GM19438 (cell line): ENCODE measurements at regions not wholly inside any gene's neighbourhood (a gene's known extent, or its start where the extent isn't known, plus 50 kb on each side); places are given as distances from the start of the nearest gene placed in this dataset.
A peak's percentile ranks its signal among the peaks of the same experiment; 100 is the strongest.

Source experiments
- ATAC-seq: cut with Tn5 transposase; IDR thresholded peaks from one replicate; pipeline ENCODE4 v1.9.1; 2021; ENCODE audit warnings: low read depth; ENCODE audit not compliant: unreplicated experiment

- peak; percentile 69 for ATAC-seq
These were observed 1020.6 kb downstream of the XPNPEP1 start for GRCh38 chr10:108902619-108903285.

DNA sequence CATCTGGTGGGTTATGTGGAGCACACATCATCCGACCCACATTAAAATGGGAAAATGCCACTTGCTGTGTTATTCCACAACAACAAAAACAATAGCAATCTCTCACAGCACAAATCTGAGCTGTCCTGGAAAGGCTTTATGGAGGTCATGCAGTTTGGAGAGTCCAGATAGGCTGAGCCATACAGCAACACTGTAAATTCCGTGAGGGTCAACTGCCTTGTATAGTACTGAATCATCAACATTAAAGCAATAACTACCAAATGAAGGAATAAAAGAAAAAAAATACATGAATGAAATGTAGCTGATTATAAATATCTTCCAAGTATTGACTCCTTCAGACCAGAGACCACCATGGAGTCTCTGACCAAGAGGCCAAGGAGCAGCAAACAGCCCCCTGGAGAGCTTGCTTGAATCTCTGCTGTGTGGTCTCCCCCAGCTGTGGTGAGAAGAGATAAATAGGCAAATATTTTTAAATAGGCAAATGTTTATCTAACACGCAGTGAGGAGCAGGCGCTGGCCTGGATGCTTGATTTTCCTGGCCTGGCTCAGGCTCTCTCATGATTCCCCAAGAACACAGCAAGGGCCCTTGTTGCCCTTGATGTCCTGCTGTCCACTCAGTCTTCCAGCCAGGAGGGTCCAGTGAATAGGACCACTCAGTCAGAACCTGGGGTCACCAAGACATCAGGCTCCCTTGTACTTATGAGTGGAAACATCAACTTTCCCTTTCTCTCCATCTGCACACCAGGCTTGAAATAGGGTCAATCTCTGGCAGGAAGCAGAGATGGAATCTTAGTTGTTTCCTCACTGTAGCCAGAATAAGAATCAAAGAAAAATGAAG, 1021.3 kb downstream of the XPNPEP1 start:
- ATAC-seq = no peak

GRCh38 chr10:108899670-108900069, 1023.6 kb downstream of the XPNPEP1 start:
- ATAC-seq = no peak

DNA sequence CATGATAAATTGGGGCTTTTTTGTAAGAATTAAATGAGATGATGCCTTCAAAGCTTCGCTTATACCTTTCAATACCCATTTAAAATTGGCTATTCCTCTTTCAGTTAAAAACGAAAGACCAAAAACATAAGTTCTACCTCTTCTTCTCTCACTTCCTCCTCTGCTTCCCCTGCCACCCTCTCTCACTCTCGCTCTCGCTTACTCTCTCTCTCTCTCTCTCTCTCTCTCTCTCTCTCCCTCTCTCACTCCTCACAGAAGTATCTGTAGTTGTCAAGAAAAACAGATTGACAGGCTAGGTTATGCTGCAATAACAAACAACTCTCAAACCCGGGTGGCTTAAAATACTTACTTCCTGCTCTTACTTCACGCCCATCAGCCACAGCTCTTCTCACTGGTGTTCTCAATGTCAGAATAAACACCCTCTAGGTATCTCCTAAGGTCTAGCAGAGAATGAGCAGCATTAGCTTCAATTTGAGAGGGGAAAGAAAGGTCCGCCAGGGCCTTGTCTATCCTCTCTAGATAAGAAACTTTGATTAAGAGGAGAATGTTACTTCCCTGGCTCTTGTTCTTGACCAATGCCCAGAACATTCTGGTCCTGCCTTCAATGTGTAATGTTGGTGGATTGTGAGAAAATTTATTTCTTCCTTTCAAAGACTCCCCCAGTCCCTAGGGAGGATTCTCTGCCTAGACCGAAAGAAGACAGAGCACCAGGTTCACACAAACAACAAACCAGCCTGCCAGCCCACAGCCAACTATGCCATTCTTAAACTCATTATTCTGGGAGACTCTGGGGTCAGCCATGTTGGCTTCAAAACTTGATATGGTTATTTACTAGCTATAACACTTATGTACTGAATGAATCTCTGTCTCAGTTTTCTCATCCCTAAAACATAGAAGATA, 1028.7 kb downstream of the XPNPEP1 start:
- ATAC-seq = peak; percentile 90

- ATAC-seq = no peak
These were observed 1046.2 kb downstream of the XPNPEP1 start for GRCh38 chr10:108877095-108877561.

- ATAC-seq = no peak
These were observed 1050.5 kb downstream of the XPNPEP1 start for GRCh38 chr10:108872854-108873253.

- ATAC-seq = no peak
These were observed 1054.4 kb downstream of the XPNPEP1 start for GRCh38 chr10:108868881-108869280.

DNA sequence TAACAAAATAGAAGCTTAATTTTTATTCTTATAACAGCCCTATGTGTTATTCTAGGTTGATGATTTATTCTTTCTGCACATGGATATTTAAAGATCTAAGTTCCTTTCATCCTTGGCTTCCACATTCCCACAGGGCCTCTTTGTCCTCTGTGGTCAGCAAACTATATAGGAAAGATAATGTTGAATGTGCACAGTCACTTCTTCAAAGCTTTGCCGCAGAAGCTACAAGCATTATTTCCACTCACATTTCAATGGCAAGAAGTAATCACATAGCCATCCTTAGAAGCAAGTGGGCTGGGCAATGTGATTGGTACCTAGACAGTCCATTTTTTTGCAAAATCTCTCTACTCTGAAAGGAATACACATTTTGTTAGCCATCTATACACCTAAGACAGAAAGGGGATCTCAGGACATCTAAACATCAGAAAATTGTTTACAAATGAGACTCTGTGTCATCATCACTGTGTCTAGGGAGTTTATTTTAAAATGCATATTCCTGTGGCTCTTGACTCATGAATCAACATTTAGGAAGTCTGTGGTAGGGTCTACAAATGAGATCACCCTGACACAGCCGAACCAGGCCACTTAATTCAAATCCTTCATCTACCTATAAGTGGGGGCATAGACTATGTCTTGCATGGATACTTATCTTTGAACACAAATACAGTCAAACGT, 1060.5 kb downstream of the XPNPEP1 start:
- ATAC-seq = no peak

DNA sequence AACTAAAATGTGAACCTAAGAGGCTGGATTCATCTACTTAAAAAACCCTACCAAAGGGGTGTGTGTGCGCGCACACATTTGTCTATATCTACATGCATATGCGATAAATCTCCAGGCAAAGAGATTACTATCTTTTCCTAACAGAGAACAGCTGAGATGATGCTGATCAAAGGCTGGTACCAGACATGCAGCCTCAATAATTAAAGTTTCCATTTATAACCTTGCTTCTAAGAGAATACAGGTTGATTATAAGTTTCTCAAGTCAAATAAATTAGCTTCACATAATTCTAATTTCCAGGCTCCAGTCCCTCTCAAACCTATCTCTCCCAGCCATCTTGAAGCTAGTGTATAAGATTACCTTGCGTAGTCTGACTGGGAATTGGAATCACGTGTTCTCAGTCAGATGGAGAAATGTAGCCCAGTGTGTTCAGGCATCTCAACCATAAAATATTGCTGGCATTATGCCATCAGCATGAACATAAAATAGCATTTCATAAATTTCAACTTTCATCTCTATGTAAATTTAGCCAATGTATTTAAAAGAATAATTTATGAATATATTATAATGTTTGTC, 1062.0 kb downstream of the XPNPEP1 start:
- ATAC-seq = no peak

DNA sequence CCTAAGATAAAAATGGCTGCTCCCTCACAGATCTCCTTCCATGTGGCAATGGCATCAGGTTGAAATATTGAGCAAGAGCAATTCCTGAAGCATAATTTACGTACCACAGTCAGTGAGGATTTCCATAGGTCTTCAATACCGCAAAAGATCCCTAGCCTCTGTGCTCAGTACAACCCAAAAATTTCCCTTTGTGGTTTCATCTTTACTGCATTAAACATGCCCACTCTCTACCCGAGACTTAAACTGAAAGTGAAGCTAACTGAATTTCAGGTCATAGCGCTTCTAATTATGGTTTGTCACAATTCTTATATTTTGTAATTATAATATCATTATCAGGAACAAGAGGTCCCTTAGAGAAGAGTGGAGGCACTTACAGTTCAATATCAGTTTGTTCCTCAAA, 1071.1 kb downstream of the XPNPEP1 start:
- ATAC-seq = peak; percentile 55

DNA sequence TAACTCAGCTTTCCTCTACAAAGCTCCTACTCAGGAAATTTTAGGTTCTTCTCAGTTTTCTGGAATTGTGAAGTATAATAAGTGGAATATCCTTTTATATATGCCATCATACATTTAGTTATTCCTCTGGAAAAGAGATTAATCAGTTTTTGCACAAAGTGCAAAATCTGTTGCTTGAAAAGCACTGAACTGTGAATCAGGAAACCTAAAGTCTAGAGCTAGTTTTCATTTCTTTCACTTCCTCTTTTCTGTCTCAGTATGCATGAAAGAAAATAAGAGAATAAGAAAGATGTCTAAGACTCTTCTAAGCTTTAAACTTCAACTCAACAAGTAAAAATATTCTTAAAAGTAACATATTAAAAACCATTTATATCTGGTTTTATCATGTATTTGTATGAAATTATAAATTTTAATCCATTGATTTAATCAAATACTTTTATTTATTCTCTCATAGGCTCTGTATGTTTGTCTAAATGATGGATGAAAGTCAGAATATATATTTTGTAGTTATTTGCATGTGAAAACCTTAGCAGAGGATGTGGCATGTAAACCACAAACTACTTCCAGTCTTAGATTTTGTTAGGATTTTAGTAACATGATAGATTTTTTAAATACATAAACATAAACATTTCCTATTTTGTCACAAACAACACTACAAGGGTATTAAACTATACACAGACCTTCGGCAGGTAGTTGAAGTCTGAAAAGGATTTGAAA, 1073.0 kb downstream of the XPNPEP1 start:
- peak; percentile 83 for ATAC-seq

DNA sequence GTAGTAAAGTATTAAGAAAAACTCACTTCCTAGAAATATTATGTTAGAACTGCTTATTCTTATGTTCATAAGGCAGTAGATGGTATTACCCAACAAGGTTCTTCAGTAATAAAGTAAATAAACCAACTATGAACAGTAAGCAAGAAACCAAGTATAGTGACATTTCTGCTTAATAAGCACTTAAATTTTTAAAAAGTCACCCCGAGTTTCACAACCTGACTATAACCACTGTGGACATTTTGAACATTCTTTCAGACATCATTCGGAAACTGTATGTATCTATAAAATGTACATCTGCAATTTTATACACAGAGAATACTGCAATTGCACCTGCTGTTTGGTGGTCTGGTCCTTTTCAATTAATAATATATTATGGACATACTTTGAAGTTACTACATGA, 1073.6 kb downstream of the XPNPEP1 start:
- peak; percentile 24 for ATAC-seq

DNA sequence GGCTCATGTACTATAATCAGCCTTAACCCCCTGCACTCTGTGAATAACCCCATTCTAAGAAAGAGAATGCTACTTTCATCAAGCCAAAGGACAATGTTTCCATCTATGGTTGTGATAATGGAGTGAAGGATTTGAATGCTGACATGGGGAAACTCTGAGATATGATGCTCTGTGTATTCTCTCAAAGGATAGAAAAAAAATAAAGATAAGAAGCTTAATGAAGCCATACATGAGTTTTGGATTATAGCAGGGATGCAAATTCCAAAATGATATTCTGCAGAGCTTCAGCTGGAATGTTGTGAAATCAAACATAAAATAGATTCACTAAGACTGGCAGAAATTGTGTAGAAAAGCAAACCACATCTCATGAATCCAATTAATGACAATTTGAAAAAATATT, 1074.1 kb downstream of the XPNPEP1 start:
- no peak for ATAC-seq

- no peak for ATAC-seq
These were observed 1075.3 kb downstream of the XPNPEP1 start for GRCh38 chr10:108848046-108848445.

DNA sequence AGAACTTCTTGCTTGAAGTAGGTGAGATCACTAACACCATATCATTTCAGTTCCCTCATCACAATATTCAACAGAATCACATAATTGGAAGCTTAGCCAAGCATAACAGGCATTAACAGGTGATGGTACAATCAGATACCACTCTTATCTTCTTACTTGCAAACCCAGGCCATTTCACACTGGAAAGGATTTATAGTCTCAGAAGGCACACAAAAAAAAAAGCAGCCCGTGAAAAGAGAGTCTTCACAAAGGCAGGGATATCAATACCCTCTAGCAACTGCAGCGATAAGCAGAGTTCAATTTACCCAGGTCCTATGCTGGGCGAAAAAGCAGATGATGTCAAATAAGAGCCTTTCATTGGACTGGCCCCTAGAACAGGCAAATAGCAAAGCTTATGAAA, 1082.4 kb downstream of the XPNPEP1 start:
- ATAC-seq = no peak

GRCh38 chr10:108836362-108836761, 1086.9 kb downstream of the XPNPEP1 start:
- ATAC-seq = no peak

- ATAC-seq = no peak
These were observed 1101.3 kb downstream of the XPNPEP1 start for GRCh38 chr10:108822026-108822425.

GRCh38 chr10:108819302-108819701, 1104.0 kb downstream of the XPNPEP1 start:
- ATAC-seq = no peak

GRCh38 chr10:108817584-108817983, 1105.7 kb downstream of the XPNPEP1 start:
- ATAC-seq = no peak
